Upper lobe of left lung (tissue), 4 donors: ENCODE measurements at regions not wholly inside any gene's neighbourhood (a gene's known extent, or its start where the extent isn't known, plus 50 kb on each side); places are given as distances from the start of the nearest gene placed in this dataset.

Source experiments
- CTCF ChIP-seq, 6 experiments: fragments of 450-650 bp in 4 of 6; fragments of 200-600 bp in 2 of 6; sonication (generic) in 2 of 6; IDR thresholded peaks; one replicate each; pipeline ENCODE4 v1.5.1; 2016 to 2019; ENCODE audit warnings: antibody characterized with exemption in 6 of 6
- POLR2A ChIP-seq, 4 donors: fragments of 450-650 bp; IDR thresholded peaks; one replicate each; pipeline ENCODE4 v1.5.1; 2016 to 2017; ENCODE audit warnings: antibody characterized with exemption in 4 of 4, mild to moderate bottlenecking in 2 of 4

GRCh38 chr10:118161461-118162246 is 114.9 kb upstream of the RAB11FIP2 start:
- TF ChIP-seq POLR2A (IDR thresholded peaks at IDR 0.05) (no peak), CTCF (IDR thresholded peaks at IDR 0.05) (no peak)
